Adrenal gland (tissue), 5 donors: ENCODE measurements at regions not wholly inside any gene's neighbourhood (a gene's known extent, or its start where the extent isn't known, plus 50 kb on each side); places are given as distances from the start of the nearest gene placed in this dataset.

ENCODE experiments used
- CTCF ChIP-seq, 6 experiments: fragments of 450-650 bp in 4 of 6; fragments of 200-600 bp in 2 of 6; sonication (generic) in 1 of 6; IDR thresholded peaks; 1 replicate in 5 of 6; 2 replicates in 1 of 6; pipeline versions ENCODE4 v1.5.1 to v1.8.0; 2016 to 2021; ENCODE audit warnings: antibody characterized with exemption in 6 of 6, mild to moderate bottlenecking in 2 of 6, moderate library complexity in 1 of 6
- POLR2A ChIP-seq, 2 donors: fragments of 450-650 bp; IDR thresholded peaks; one replicate each; pipeline ENCODE4 v1.6.1; 2017; ENCODE audit warnings: antibody characterized with exemption in 2 of 2, mild to moderate bottlenecking in 2 of 2, moderate library complexity in 1 of 2
- donor health status: DM: no; HTN: no; CAD: no.

DNA sequence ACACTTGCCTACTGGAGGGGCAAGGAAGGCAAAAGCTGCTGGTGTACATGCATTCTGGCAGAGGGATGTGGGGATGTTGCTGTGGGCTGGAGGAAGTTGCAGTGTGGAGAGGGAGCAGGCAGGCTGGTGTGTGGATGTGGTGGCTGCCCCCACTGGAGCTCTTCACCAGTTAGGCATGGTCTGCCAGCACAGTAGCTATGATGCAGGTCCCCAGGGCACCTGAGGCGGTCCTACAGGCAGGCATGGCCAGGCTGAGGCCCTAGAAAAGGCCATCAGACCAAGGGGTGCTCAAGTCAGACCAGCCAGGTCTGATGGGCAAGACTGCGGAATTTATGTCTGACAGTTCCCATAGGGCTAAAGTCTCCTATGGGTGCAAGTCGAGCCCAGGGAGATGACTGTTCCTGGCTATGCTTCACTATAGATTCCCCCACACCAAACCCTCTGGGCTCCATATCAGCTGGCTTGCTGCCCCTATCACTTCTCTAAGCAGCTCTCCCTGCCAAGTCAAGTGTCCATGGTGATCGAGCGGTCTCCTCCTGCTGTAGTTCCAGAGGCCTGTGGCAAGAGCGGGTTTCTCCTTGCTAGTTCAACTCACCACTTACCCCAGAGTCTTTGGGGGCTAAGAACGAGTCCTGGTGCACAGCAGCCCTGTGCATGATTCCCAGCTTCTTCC, 473.1 kb downstream of the TDRD3 start:
- TF ChIP-seq CTCF (IDR thresholded peaks at IDR 0.05) (no peak), POLR2A (IDR thresholded peaks at IDR 0.05) (no peak)
